ENCODE measurements at regions not wholly inside any gene's neighbourhood (a gene's known extent, or its start where the extent isn't known, plus 50 kb on each side); places are given as distances from the start of the nearest gene placed in this dataset.

GRCh38 chr7:11899247-11899646 is 67.2 kb upstream of the THSD7A start:
- H3K14ac ChIP-seq (ENCODE audit: insufficient read depth, low read length), result no peak overlapping the region
- no peak for TF ChIP-seq CTCF (conservative IDR thresholded peaks at IDR 0.05)
- H3K18ac ChIP-seq (ENCODE audit: insufficient read length, low read depth, low read length), result no peak overlapping the region
- no peaks in the 10 kb centered on the region for H3K79me2 ChIP-seq (ENCODE audit: insufficient read depth, low read length)
- H3K23ac ChIP-seq (ENCODE audit: insufficient read length, low read depth, low read length), result no peak overlapping the region
- no peak overlapping the region for H2BK15ac ChIP-seq (ENCODE audit: low read depth, low read length)
- no peak overlapping the region for H3K27ac ChIP-seq (ENCODE audit: insufficient read length, low read depth, low read length)
- H3K4me2 ChIP-seq (ENCODE audit: insufficient read depth, insufficient read length, low read length), result no peak overlapping the region
- no peaks in the 10 kb centered on the region for H3K4me1 ChIP-seq (ENCODE audit: insufficient read depth, low read length)
- H2BK5ac ChIP-seq (ENCODE audit: insufficient read length, low read length), result no peak overlapping the region
- H2BK120ac ChIP-seq (ENCODE audit: low read depth, low read length, poor library complexity, severe bottlenecking), result no peak overlapping the region
- H3K4ac ChIP-seq (ENCODE audit: low read depth, low read length), result no peak overlapping the region
- peaks cover 0 to 9% of the 10 kb centered on the region in 2 experiments for H3K4me1 Mint-ChIP-seq
- H3K27me3 Mint-ChIP-seq (ENCODE audit: low read depth), result no peaks in the 10 kb centered on the region
- H3K27ac Mint-ChIP-seq, result no peak overlapping the region
- peaks cover 11% of the 10 kb centered on the region in 2 experiments for H3K9me3 Mint-ChIP-seq
- H3K23me2 ChIP-seq (ENCODE audit: insufficient read length, low read depth, low read length, poor library complexity, severe bottlenecking), result no peaks in the 10 kb centered on the region
- no peak overlapping the region for H4K5ac ChIP-seq (ENCODE audit: insufficient read length, low read depth, low read length)
- no peak overlapping the region for H4K91ac ChIP-seq (ENCODE audit: insufficient read length, low read depth, low read length)
- no peak overlapping the region for H4K8ac ChIP-seq (replicated peaks; ENCODE audit: insufficient read length, low read depth, low read length)
- peaks cover 0 to 16% (median 7%) of the 10 kb centered on the region in 3 experiments; a peak in 5 of 7 replicates for H3K36me3 Mint-ChIP-seq (ENCODE audit: insufficient read depth in 1 of 3, low read depth in 3 of 3)
- H2AFZ ChIP-seq (ENCODE audit: low read length), result no peak overlapping the region
- no peak overlapping the region for H2AK5ac ChIP-seq (ENCODE audit: insufficient read length, low read length)
- DNase-seq, result no peak
- no peak overlapping the region for H3K4me3 Mint-ChIP-seq
- H2BK12ac ChIP-seq (ENCODE audit: insufficient read length, low read depth, low read length), result no peak overlapping the region
- H3T11ph ChIP-seq (ENCODE audit: low read length), result no peak overlapping the region
- H3K9ac ChIP-seq (ENCODE audit: extremely low read depth, insufficient read length, low read length), result no peak overlapping the region
- no peaks in the 10 kb centered on the region for H3K79me1 ChIP-seq (ENCODE audit: insufficient read depth, low read depth, low read length, poor library complexity, severe bottlenecking)
- no peak overlapping the region for H3K56ac ChIP-seq (ENCODE audit: insufficient read length, low read depth, low read length)
- H3K9me3 ChIP-seq (ENCODE audit: control insufficient read depth, low read depth, low read length), result no peaks in the 10 kb centered on the region
- no peaks in the 10 kb centered on the region for H4K20me1 ChIP-seq (ENCODE audit: control insufficient read depth, insufficient read depth, insufficient read length)
- no peak overlapping the region for H2BK20ac ChIP-seq (ENCODE audit: low read depth, low read length, poor library complexity, severe bottlenecking)
- H3K27me3 ChIP-seq (ENCODE audit: insufficient read depth, low read length), result no peaks in the 10 kb centered on the region

Measured in H9 (cell line).